ENCODE measurements at regions not wholly inside any gene's neighbourhood (a gene's known extent, or its start where the extent isn't known, plus 50 kb on each side); places are given as distances from the start of the nearest gene placed in this dataset.
"Not testable (repeated sequence)": the region's sequence is repeated elsewhere in the genome, so short reads cannot be mapped to it uniquely, and the experiment has no call there.

- ATAC-seq, result no peak
- intact Hi-C loops (cut with DNase I, micrococcal nuclease), result no loop called here
- DNase-seq, result no peak
Observed at GRCh38 chr2:220366765-220367164, 739.3 kb downstream of the SLC4A3 start.

- intact Hi-C loops (cut with DNase I, micrococcal nuclease), result no loop called here
- DNase-seq (no peak), ATAC-seq (no peak)
Observed at GRCh38 chr2:220370764-220371163, 743.3 kb downstream of the SLC4A3 start.

- intact Hi-C loops (cut with DNase I, micrococcal nuclease), result no loop called here
- no peak for DNase-seq
- ATAC-seq, result no peak
Observed at GRCh38 chr2:220371211-220371610, 743.8 kb downstream of the SLC4A3 start.

- ATAC-seq, result no peak
- DNase-seq, result no peak
- intact Hi-C loops (cut with DNase I, micrococcal nuclease), result no loop called here
Observed at GRCh38 chr2:220373878-220374277, 746.4 kb downstream of the SLC4A3 start.

GRCh38 chr2:220374282-220374681 lies 746.9 kb downstream of the SLC4A3 start:
- no peak for DNase-seq

GRCh38 chr2:220377482-220378155 lies 750.2 kb downstream of the SLC4A3 start:
- DNase-seq (no peak), ATAC-seq (no peak)
- intact Hi-C loops (cut with DNase I, micrococcal nuclease), result no loop called here

More at GRCh38 chr2:220374282-220374681, 746.9 kb downstream of the SLC4A3 start:
- ATAC-seq, result no peak
- intact Hi-C loops (cut with DNase I, micrococcal nuclease), result no loop called here

GRCh38 chr2:220387758-220388157 lies 760.3 kb downstream of the SLC4A3 start:
- DNase-seq; intact Hi-C loops (cut with DNase I, micrococcal nuclease); ATAC-seq: not testable (repeated sequence)

- no peak for DNase-seq
- ATAC-seq, result peak; percentile 61
- intact Hi-C loops (cut with DNase I, micrococcal nuclease), result no loop called here
Observed at GRCh38 chr2:220393711-220394110, 766.3 kb downstream of the SLC4A3 start.

GRCh38 chr2:220394433-220394832 lies 767.0 kb downstream of the SLC4A3 start:
- ATAC-seq (no peak), DNase-seq (peak in 1 of 2 donors; percentile 4)
- intact Hi-C loops (cut with DNase I, micrococcal nuclease), result no loop called here

- intact Hi-C loops (cut with DNase I, micrococcal nuclease), result no loop called here
- ATAC-seq, result no peak
- no peak for DNase-seq
Observed at GRCh38 chr2:220396287-220396686, 768.9 kb downstream of the SLC4A3 start.

GRCh38 chr2:220410296-220410695 lies 782.9 kb downstream of the SLC4A3 start:
- no peak for DNase-seq
- intact Hi-C loops (cut with DNase I, micrococcal nuclease), result no loop called here
- no peak for ATAC-seq

- no peak for DNase-seq
- no peak for ATAC-seq
- intact Hi-C loops (cut with DNase I, micrococcal nuclease), result no loop called here
Observed at GRCh38 chr2:220417503-220417902, 790.1 kb downstream of the SLC4A3 start.

GRCh38 chr2:220419647-220420046 lies 792.2 kb downstream of the SLC4A3 start:
- intact Hi-C loops (cut with DNase I, micrococcal nuclease), result no loop called here
- no peak for DNase-seq
- no peak for ATAC-seq

GRCh38 chr2:220420820-220421219 lies 793.4 kb downstream of the SLC4A3 start:
- intact Hi-C loops (cut with DNase I, micrococcal nuclease), result no loop called here
- ATAC-seq (no peak), DNase-seq (no peak)

GRCh38 chr2:220422676-220423075 lies 795.2 kb downstream of the SLC4A3 start:
- DNase-seq, result no peak
- intact Hi-C loops (cut with DNase I, micrococcal nuclease), result no loop called here
- ATAC-seq, result no peak

- DNase-seq (no peak), ATAC-seq (no peak)
- intact Hi-C loops (cut with DNase I, micrococcal nuclease), result no loop called here
Observed at GRCh38 chr2:220424561-220424960, 797.1 kb downstream of the SLC4A3 start.

GRCh38 chr2:220432645-220433044 lies 805.2 kb downstream of the SLC4A3 start:
- ATAC-seq, result no peak
- intact Hi-C loops (cut with DNase I, micrococcal nuclease), result no loop called here
- DNase-seq, result no peak

- intact Hi-C loops (cut with DNase I, micrococcal nuclease), result no loop called here
- no peak for DNase-seq
- no peak for ATAC-seq
Observed at GRCh38 chr2:220433131-220433530, 805.7 kb downstream of the SLC4A3 start.

- ATAC-seq, result no peak
- DNase-seq, result no peak
- intact Hi-C loops (cut with DNase I, micrococcal nuclease), result no loop called here
Observed at GRCh38 chr2:220434385-220434784, 807.0 kb downstream of the SLC4A3 start.

GRCh38 chr2:220437938-220438337 lies 810.5 kb downstream of the SLC4A3 start:
- ATAC-seq, result no peak
- intact Hi-C loops (cut with DNase I, micrococcal nuclease), result no loop called here
- no peak for DNase-seq

- ATAC-seq, result no peak
- intact Hi-C loops (cut with DNase I, micrococcal nuclease), result no loop called here
- DNase-seq, result no peak
Observed at GRCh38 chr2:220440731-220441130, 813.3 kb downstream of the SLC4A3 start.
